NCI-H2227 treated with DMSO at 0.1 percent for 48 hours (cell line): ENCODE measurements at regions not wholly inside any gene's neighbourhood (a gene's known extent, or its start where the extent isn't known, plus 50 kb on each side); places are given as distances from the start of the nearest gene placed in this dataset.

Source experiments
- DNase-seq: peaks from one replicate; lab custom pipeline; 2025; lab: John Stamatoyannopoulos, UW

GRCh38 chr21:25139414-25139813 lies 467.9 kb downstream of the MRPL39 start:
- DNase-seq: no peak

- no peak for DNase-seq
These were observed 473.3 kb downstream of the MRPL39 start for GRCh38 chr21:25133939-25134338.

GRCh38 chr21:25127811-25128210 lies 479.5 kb downstream of the MRPL39 start:
- no peak for DNase-seq

- DNase-seq: no peak
These were observed 480.3 kb downstream of the MRPL39 start for GRCh38 chr21:25127007-25127406.

- no peak for DNase-seq
These were observed 480.7 kb downstream of the MRPL39 start for GRCh38 chr21:25126564-25126963.

- DNase-seq: no peak
These were observed 488.6 kb downstream of the MRPL39 start for GRCh38 chr21:25118648-25119047.

- DNase-seq: no peak
These were observed 492.3 kb downstream of the MRPL39 start for GRCh38 chr21:25115021-25115420.

GRCh38 chr21:25107708-25108107 lies 499.6 kb downstream of the MRPL39 start:
- no peak for DNase-seq

- no peak for DNase-seq
These were observed 503.6 kb downstream of the MRPL39 start for GRCh38 chr21:25103500-25104207.

- DNase-seq: no peak
These were observed 509.6 kb downstream of the MRPL39 start for GRCh38 chr21:25097648-25098047.

GRCh38 chr21:25094695-25095094 lies 512.6 kb downstream of the MRPL39 start:
- no peak for DNase-seq

- DNase-seq: no peak
These were observed 514.8 kb downstream of the MRPL39 start for GRCh38 chr21:25092441-25093011.

- no peak for DNase-seq
These were observed 526.2 kb downstream of the MRPL39 start for GRCh38 chr21:25081096-25081495.

GRCh38 chr21:25080661-25081060 lies 526.6 kb downstream of the MRPL39 start:
- no peak for DNase-seq

- DNase-seq: no peak
These were observed 527.1 kb downstream of the MRPL39 start for GRCh38 chr21:25080141-25080540.

GRCh38 chr21:25079053-25079452 lies 528.2 kb downstream of the MRPL39 start:
- no peak for DNase-seq

- no peak for DNase-seq
These were observed 545.2 kb downstream of the MRPL39 start for GRCh38 chr21:25062061-25062460.

GRCh38 chr21:25054689-25055088 lies 552.6 kb downstream of the MRPL39 start:
- DNase-seq: no peak

- peak; percentile 11 for DNase-seq
These were observed 567.6 kb downstream of the MRPL39 start for GRCh38 chr21:25039461-25040380.

GRCh38 chr21:25036775-25037174 lies 570.5 kb downstream of the MRPL39 start:
- DNase-seq: no peak

- no peak for DNase-seq
These were observed 575.5 kb downstream of the MRPL39 start for GRCh38 chr21:25031750-25032149.

GRCh38 chr21:25029580-25029979 lies 577.7 kb downstream of the MRPL39 start:
- DNase-seq: no peak

- DNase-seq: no peak
These were observed 581.7 kb downstream of the MRPL39 start for GRCh38 chr21:25025596-25025995.
